ENCODE measurements at regions not wholly inside any gene's neighbourhood (a gene's known extent, or its start where the extent isn't known, plus 50 kb on each side); places are given as distances from the start of the nearest gene placed in this dataset.

DNA sequence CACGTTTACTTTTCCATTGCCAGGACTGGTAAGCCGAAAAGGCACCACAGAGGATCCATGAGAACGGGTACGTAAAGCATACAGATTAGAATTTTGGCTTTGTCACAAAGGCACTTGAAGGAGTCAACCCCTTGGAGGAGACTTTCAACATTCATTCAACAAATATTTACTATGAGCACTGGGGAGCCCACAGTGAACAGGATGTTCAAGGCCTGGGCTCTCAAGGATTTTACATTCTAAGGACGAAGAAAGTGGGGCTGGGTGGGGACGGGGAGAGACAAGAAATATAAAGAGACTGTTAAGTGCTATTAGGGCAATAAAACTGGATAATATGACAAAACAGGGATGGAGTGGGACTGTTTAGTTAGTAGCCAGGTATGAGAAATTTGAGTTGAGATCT is 66.0 kb downstream of the KLF4 start:
- ATAC-seq (no peak), DNase-seq (no peak)
- no peak overlapping the region for H3K27ac ChIP-seq
- no peaks in the 10 kb centered on the region for H3K9me3 ChIP-seq
- TF ChIP-seq, protein P1, sequence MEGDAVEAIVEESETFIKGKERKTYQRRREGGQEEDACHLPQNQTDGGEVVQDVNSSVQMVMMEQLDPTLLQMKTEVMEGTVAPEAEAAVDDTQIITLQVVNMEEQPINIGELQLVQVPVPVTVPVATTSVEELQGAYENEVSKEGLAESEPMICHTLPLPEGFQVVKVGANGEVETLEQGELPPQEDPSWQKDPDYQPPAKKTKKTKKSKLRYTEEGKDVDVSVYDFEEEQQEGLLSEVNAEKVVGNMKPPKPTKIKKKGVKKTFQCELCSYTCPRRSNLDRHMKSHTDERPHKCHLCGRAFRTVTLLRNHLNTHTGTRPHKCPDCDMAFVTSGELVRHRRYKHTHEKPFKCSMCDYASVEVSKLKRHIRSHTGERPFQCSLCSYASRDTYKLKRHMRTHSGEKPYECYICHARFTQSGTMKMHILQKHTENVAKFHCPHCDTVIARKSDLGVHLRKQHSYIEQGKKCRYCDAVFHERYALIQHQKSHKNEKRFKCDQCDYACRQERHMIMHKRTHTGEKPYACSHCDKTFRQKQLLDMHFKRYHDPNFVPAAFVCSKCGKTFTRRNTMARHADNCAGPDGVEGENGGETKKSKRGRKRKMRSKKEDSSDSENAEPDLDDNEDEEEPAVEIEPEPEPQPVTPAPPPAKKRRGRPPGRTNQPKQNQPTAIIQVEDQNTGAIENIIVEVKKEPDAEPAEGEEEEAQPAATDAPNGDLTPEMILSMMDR (IDR thresholded peaks at IDR 0.05 in 4 of 5, conservative IDR thresholded peaks at IDR 0.05 in 1 of 5): no peak
- no peak for TF ChIP-seq POLR2A (IDR thresholded peaks at IDR 0.05)
- intact Hi-C loops (cut with DNase I; ENCODE audit: low total_unique reads) (loop anchor here (2.0 kb wide), 1 partner anchor 1143 kb away; no protein-coding TSS in a partner anchor), in situ Hi-C loops (cut with MboI; ENCODE audit: low sequenced_read_pairs in 4 of 4) (no loop called here)
- no peak overlapping the region for H3K4me3 ChIP-seq
- H3K4me1 ChIP-seq: peaks cover 0 to 5% of the 10 kb centered on the region in 2 donors
- H3K27me3 ChIP-seq: no peaks in the 10 kb centered on the region
- H3K36me3 ChIP-seq: no peaks in the 10 kb centered on the region

DNA sequence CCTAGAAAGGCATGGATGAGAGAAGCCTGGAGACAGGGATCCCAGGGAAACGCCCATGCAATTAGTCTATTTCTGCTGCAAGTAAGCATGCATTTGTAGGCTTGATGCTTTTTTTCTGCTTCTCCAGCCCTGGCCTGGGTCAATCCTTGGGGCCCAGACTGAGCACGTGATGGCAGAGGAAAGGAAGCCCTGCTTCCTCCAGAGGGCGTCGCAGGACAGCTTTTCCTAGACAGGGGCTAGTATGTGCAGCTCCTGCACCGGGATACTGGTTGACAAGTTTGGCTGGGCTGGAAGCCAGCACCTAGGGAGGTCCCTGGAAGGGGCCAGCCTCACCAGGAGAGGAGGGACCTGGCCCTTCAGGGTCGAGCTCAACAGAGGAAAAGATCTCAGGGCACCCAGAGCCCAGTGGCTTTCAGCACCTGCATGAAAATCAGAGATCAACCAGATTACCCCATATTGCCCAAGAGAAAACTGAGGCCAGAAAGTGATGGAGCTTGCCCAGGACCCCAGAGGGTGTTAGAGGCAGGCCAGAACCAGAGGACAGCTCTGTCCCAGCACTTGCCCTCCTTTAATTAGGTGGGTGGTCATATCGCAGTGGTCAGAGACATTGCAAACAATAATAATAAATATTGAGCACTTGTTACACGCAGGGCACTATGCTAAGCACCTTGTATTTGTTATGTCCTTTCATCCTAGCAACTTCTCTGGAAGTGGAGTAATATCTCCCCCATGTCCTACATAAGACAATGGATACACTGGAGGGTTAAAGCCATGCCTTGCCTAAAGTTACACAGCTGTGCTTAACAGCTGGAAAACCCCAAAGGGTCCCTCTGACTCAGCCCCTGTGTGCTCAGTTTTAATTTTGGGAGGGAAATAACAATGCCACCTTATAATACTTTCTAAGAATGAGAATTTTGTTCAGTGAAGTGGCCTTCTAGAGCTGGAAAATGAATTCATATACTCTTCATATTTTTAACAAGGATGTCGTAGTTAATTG is 67.1 kb downstream of the KLF4 start:
- ATAC-seq: peak in 1 of 2 donors; percentile 47

DNA sequence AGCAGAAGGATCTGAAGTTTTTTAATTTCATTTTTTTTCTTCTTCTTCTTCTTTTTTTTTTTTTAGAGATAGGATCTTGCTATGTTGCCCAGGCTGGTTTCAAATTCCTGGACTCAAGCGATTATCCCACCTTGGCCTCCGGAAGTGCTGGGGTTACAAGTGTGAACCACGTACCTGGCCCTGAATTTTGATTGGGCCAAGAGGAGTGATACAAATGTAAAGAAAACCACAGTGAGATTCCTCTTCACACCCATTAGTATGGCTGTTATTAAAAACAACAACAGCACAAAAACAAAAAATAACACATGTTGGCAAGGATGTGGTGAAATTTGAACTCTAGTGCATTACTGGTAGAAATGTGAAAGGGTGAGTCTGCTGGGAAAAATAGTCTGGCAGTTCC is 79.1 kb downstream of the KLF4 start:
- in situ Hi-C loops (cut with MboI; ENCODE audit: low sequenced_read_pairs in 4 of 4): no loop called here
- intact Hi-C loops (cut with DNase I; ENCODE audit: low total_unique reads): no loop called here
- no peaks in the 10 kb centered on the region for H3K27me3 ChIP-seq
- no peak overlapping the region for H3K27ac ChIP-seq
- H3K4me1 ChIP-seq: no peaks in the 10 kb centered on the region
- H3K4me3 ChIP-seq: no peak overlapping the region
- ATAC-seq (no peak), DNase-seq (no peak)
- TF ChIP-seq POLR2A (IDR thresholded peaks at IDR 0.05): no peak
- TF ChIP-seq, protein P1 (IDR thresholded peaks at IDR 0.05 in 4 of 5, conservative IDR thresholded peaks at IDR 0.05 in 1 of 5): no peak
- no peaks in the 10 kb centered on the region for H3K9me3 ChIP-seq
- H3K36me3 ChIP-seq: no peaks in the 10 kb centered on the region

More for the DNA sequence above, 67.1 kb downstream of the KLF4 start:
- no peak overlapping the region for H3K4me3 ChIP-seq
- TF ChIP-seq, protein P1 (IDR thresholded peaks at IDR 0.05 in 4 of 5, conservative IDR thresholded peaks at IDR 0.05 in 1 of 5): peak; percentile 12 to 51 (median 43)
- TF ChIP-seq POLR2A (IDR thresholded peaks at IDR 0.05): no peak
- intact Hi-C loops (cut with DNase I; ENCODE audit: low total_unique reads) (loop anchor here (2.0 kb wide), 1 partner anchor 1144 kb away; no protein-coding TSS in a partner anchor), in situ Hi-C loops (cut with MboI; ENCODE audit: low sequenced_read_pairs in 4 of 4) (no loop called here)
- no peak overlapping the region for H3K27ac ChIP-seq
- no peaks in the 10 kb centered on the region for H3K9me3 ChIP-seq
- H3K4me1 ChIP-seq: peaks cover 0 to 5% of the 10 kb centered on the region in 2 donors
- no peaks in the 10 kb centered on the region for H3K27me3 ChIP-seq
- peak in 1 of 2 donors; percentile 54 for DNase-seq
- no peaks in the 10 kb centered on the region for H3K36me3 ChIP-seq

DNA sequence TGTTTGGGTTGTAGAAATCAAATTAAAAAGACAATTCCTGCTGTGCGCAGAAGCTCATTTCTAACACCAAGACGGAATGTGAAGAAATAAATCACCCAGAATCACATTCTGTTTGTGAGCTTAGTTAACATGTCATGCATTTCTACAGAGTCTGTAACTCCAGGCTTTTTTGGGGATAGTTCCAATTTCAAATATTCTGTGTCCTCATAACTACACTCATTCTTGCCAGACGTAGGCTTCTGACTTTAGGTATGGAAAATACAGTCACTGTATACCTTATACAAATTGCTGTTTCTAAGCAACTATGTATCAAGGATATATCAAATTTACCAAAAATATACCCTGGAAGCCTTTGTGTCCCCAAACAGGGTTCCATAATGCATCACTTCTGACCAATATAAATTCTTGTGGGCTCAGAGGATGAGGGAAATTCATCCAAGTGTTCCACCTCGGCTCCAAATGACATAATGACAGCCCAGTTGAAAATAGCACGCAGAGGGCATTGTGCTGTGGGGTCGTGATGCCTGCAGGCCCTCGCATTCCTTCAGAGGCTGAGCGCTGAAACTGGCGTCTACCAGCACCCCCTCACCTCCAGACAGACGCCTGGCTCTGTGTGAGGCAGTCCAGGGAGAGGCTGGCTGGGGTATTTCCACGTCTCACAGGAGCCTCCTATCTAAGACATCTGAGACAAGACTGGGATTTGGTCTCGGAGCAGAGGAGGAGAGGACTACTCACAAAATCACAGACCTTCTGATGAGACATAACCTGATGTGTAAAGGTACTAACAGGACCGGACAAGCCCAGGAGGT is 79.8 kb downstream of the KLF4 start:
- Histone ChIP-seq H3K27me3 (no peaks in the 10 kb centered on the region), H3K9me3 (no peaks in the 10 kb centered on the region), H3K4me1 (no peaks in the 10 kb centered on the region), H3K27ac (no peak overlapping the region), H3K36me3 (no peaks in the 10 kb centered on the region), H3K4me3 (no peak overlapping the region)
- intact Hi-C loops (cut with DNase I; ENCODE audit: low total_unique reads): no loop called here
- ATAC-seq (no peak), DNase-seq (no peak)
- TF ChIP-seq, protein P1 (IDR thresholded peaks at IDR 0.05 in 4 of 5, conservative IDR thresholded peaks at IDR 0.05 in 1 of 5): no peak
- no peak for TF ChIP-seq POLR2A (IDR thresholded peaks at IDR 0.05)
- in situ Hi-C loops (cut with MboI; ENCODE audit: low sequenced_read_pairs in 4 of 4): no loop called here
